GM12892 (cell line): ENCODE measurements at regions not wholly inside any gene's neighbourhood (a gene's known extent, or its start where the extent isn't known, plus 50 kb on each side); places are given as distances from the start of the nearest gene placed in this dataset.

Experiments used
- POLR2A ChIP-seq: IDR thresholded peaks from 2 replicates; pipeline ENCODE4 v1.6.1; 2011; ENCODE audit warnings: low read depth, low read length, control low read depth
- POLR2AphosphoS5 ChIP-seq: IDR thresholded peaks from 2 replicates; pipeline ENCODE4 v1.6.1; 2011; ENCODE audit warnings: low read depth, low read length, control low read depth
- TAF1 ChIP-seq: IDR thresholded peaks from 2 replicates; pipeline ENCODE4 v1.6.1; 2011; ENCODE audit warnings: low read depth, mild to moderate bottlenecking, control low read depth, low read length, borderline replicate concordance

DNA sequence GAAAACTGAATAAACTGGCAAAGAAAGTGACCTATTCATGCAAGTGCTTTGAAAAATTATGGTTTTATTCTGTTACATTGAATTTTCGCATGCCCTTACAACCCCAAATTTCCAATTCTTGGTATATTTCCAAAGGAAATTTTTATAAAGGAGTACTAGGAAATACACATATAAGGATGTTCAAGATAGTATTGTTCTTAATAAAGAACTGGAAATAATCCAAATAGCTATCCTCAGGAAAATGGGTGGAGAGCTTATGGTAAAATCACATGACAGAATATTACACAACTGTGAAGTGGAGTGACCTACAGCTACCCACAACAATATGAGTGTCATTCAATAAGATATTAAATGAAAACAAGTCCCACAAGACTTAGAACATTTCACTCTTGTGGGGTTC is 138.9 kb upstream of the BMPER start:
- no peak for TF ChIP-seq POLR2A
- no peak for TF ChIP-seq POLR2AphosphoS5
- TF ChIP-seq TAF1 = no peak
